ENCODE measurements at regions not wholly inside any gene's neighbourhood (a gene's known extent, or its start where the extent isn't known, plus 50 kb on each side); places are given as distances from the start of the nearest gene placed in this dataset.

DNA sequence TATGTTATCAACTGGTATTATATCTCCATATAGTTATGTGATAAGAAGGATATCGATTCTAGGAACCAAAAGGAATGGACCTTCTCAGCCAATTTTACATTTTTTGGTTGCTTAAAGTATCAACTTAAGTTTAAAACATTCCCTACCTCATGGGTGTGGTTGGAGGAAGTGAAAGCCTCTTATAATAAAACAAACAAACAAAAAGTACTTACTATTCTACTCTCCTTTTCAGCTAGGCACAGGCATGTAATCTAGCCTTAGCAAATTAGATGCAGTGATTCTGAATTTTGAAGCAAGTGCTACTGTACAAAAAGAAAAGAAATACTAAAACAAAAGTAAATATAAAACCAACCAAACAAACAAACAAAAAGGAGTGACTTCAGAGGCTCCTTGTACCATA, 485.4 kb downstream of the C4orf33 start:
- TF ChIP-seq, protein P1, sequence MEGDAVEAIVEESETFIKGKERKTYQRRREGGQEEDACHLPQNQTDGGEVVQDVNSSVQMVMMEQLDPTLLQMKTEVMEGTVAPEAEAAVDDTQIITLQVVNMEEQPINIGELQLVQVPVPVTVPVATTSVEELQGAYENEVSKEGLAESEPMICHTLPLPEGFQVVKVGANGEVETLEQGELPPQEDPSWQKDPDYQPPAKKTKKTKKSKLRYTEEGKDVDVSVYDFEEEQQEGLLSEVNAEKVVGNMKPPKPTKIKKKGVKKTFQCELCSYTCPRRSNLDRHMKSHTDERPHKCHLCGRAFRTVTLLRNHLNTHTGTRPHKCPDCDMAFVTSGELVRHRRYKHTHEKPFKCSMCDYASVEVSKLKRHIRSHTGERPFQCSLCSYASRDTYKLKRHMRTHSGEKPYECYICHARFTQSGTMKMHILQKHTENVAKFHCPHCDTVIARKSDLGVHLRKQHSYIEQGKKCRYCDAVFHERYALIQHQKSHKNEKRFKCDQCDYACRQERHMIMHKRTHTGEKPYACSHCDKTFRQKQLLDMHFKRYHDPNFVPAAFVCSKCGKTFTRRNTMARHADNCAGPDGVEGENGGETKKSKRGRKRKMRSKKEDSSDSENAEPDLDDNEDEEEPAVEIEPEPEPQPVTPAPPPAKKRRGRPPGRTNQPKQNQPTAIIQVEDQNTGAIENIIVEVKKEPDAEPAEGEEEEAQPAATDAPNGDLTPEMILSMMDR (conservative IDR thresholded peaks at IDR 0.05 in 1 of 2, IDR thresholded peaks at IDR 0.05 in 1 of 2; ENCODE audit: low read depth in 1 of 2, low read length in 2 of 2) = no peak
- TF ChIP-seq EZH2 (IDR thresholded peaks at IDR 0.05; ENCODE audit: low read length, missing control alignments) = no peak

All from fibroblast of lung (primary cell).